Activated gamma-delta T cell (primary cell): ENCODE measurements at regions not wholly inside any gene's neighbourhood (a gene's known extent, or its start where the extent isn't known, plus 50 kb on each side); places are given as distances from the start of the nearest gene placed in this dataset.

ENCODE experiments used
- DNase-seq: peaks from one replicate; lab custom pipeline; 2025; lab: John Stamatoyannopoulos, UW

GRCh38 chr9:26742828-26743476 lies 149.7 kb downstream of the CAAP1 start:
- DNase-seq = no peak

GRCh38 chr9:26735160-26735559 lies 157.4 kb downstream of the CAAP1 start:
- no peak for DNase-seq

- DNase-seq = no peak
Measured at GRCh38 chr9:26729187-26729586, 163.4 kb downstream of the CAAP1 start.

- DNase-seq = no peak
Measured at GRCh38 chr9:26727471-26727870, 165.1 kb downstream of the CAAP1 start.

GRCh38 chr9:26725573-26725972 lies 167.0 kb downstream of the CAAP1 start:
- DNase-seq = no peak

- DNase-seq = no peak
Measured at GRCh38 chr9:26723486-26723885, 169.1 kb downstream of the CAAP1 start.

- DNase-seq = no peak
Measured at GRCh38 chr9:26722755-26723154, 169.8 kb downstream of the CAAP1 start.

- DNase-seq = no peak
Measured at GRCh38 chr9:26710008-26710407, 182.6 kb downstream of the CAAP1 start.

GRCh38 chr9:26706223-26706622 lies 186.4 kb downstream of the CAAP1 start:
- DNase-seq = no peak

- DNase-seq = no peak
Measured at GRCh38 chr9:26695298-26695622, 197.3 kb downstream of the CAAP1 start.

GRCh38 chr9:26694381-26695297 lies 198.0 kb downstream of the CAAP1 start:
- DNase-seq = no peak

- DNase-seq = no peak
Measured at GRCh38 chr9:26689041-26689440, 203.6 kb downstream of the CAAP1 start.

GRCh38 chr9:26687421-26687820 lies 205.2 kb downstream of the CAAP1 start:
- DNase-seq = no peak

GRCh38 chr9:26685818-26686217 lies 206.8 kb downstream of the CAAP1 start:
- DNase-seq = no peak

GRCh38 chr9:26684029-26684428 lies 208.6 kb downstream of the CAAP1 start:
- no peak for DNase-seq

GRCh38 chr9:26682796-26683496 lies 209.7 kb downstream of the CAAP1 start:
- no peak for DNase-seq

GRCh38 chr9:26682041-26682440 lies 210.6 kb downstream of the CAAP1 start:
- DNase-seq = no peak

- DNase-seq = no peak
Measured at GRCh38 chr9:26677965-26678706, 214.5 kb downstream of the CAAP1 start.

GRCh38 chr9:26675035-26675434 lies 217.6 kb downstream of the CAAP1 start:
- DNase-seq = no peak

- no peak for DNase-seq
Measured at GRCh38 chr9:26673261-26673660, 219.3 kb downstream of the CAAP1 start.

- DNase-seq = no peak
Measured at GRCh38 chr9:26669701-26670670, 222.6 kb downstream of the CAAP1 start.
